GM19455 (cell line): ENCODE measurements at regions not wholly inside any gene's neighbourhood (a gene's known extent, or its start where the extent isn't known, plus 50 kb on each side); places are given as distances from the start of the nearest gene placed in this dataset.
"Not testable (repeated sequence)": the region's sequence is repeated elsewhere in the genome, so short reads cannot be mapped to it uniquely, and the experiment has no call there.

Experiments used
- ATAC-seq: cut with Tn5 transposase; IDR thresholded peaks from one replicate; pipeline ENCODE4 v1.9.1; 2021; ENCODE audit not compliant: unreplicated experiment

GRCh38 chr6:145073811-145074210 lies 661.5 kb downstream of the EPM2A start:
- no peak for ATAC-seq

GRCh38 chr6:145074805-145075204 lies 660.5 kb downstream of the EPM2A start:
- ATAC-seq, result no peak

- ATAC-seq, result no peak
Observed at GRCh38 chr6:145075425-145075824, 659.9 kb downstream of the EPM2A start.

- no peak for ATAC-seq
Observed at GRCh38 chr6:145076115-145076841, 659.0 kb downstream of the EPM2A start.

GRCh38 chr6:145077382-145077781 lies 657.9 kb downstream of the EPM2A start:
- ATAC-seq, result no peak

GRCh38 chr6:145080651-145081050 lies 654.7 kb downstream of the EPM2A start:
- ATAC-seq, result no peak

GRCh38 chr6:145081677-145082076 lies 653.6 kb downstream of the EPM2A start:
- ATAC-seq, result no peak

- ATAC-seq, result no peak
Observed at GRCh38 chr6:145082359-145082758, 653.0 kb downstream of the EPM2A start.

- no peak for ATAC-seq
Observed at GRCh38 chr6:145086197-145086596, 649.1 kb downstream of the EPM2A start.

- no peak for ATAC-seq
Observed at GRCh38 chr6:145087034-145087433, 648.3 kb downstream of the EPM2A start.

- ATAC-seq, result no peak
Observed at GRCh38 chr6:145090801-145091585, 644.3 kb downstream of the EPM2A start.

- no peak for ATAC-seq
Observed at GRCh38 chr6:145091586-145092142, 643.7 kb downstream of the EPM2A start.

- ATAC-seq, result no peak
Observed at GRCh38 chr6:145092554-145092953, 642.8 kb downstream of the EPM2A start.

GRCh38 chr6:145093226-145093625 lies 642.1 kb downstream of the EPM2A start:
- no peak for ATAC-seq

- no peak for ATAC-seq
Observed at GRCh38 chr6:145096846-145097245, 638.5 kb downstream of the EPM2A start.

- ATAC-seq, result not testable (repeated sequence)
Observed at GRCh38 chr6:145098127-145098526, 637.2 kb downstream of the EPM2A start.

GRCh38 chr6:145099713-145100112 lies 635.6 kb downstream of the EPM2A start:
- ATAC-seq, result no peak

GRCh38 chr6:145110109-145110508 lies 625.2 kb downstream of the EPM2A start:
- ATAC-seq, result no peak

GRCh38 chr6:145111407-145111806 lies 623.9 kb downstream of the EPM2A start:
- ATAC-seq, result not testable (repeated sequence)

GRCh38 chr6:145112711-145113148 lies 622.6 kb downstream of the EPM2A start:
- ATAC-seq, result no peak

- ATAC-seq, result no peak
Observed at GRCh38 chr6:145115638-145116037, 619.7 kb downstream of the EPM2A start.

GRCh38 chr6:145116591-145117178 lies 618.6 kb downstream of the EPM2A start:
- no peak for ATAC-seq
